WTC11 (cell line): ENCODE measurements at regions not wholly inside any gene's neighbourhood (a gene's known extent, or its start where the extent isn't known, plus 50 kb on each side); places are given as distances from the start of the nearest gene placed in this dataset.

Experiments
- ATAC-seq: fragments of 200-7000 bp; cut with Tn5 transposase; 2 replicates; pipeline ENCODE4 v1.10.0; 2021; ENCODE audit warnings: mild to moderate bottlenecking, moderate library complexity
- CTCF ChIA-PET: fragments of 300-600 bp; sonication (Branson Sonifier 250); formaldehyde crosslinking; loops from one replicate; lab custom pipeline; 2021; ENCODE audit warnings: antibody characterized with exemption; lab: Charles Lee
- POLR2A ChIA-PET: fragments of 350-600 bp; sonication (Branson Sonifier 250); formaldehyde crosslinking; loops from one replicate; lab custom pipeline; 2021; ENCODE audit warnings: antibody characterized with exemption; lab: Charles Lee
- DNase-seq: peaks from one replicate; pipeline ENCODE4 v3.0.0; 2021; ENCODE audit warnings: low spot score
- H3K27ac Mint-ChIP-seq: 2 replicates; pipeline ENCODE4 v1.8.0; 2021; ENCODE audit warnings: mixed read lengths
- H3K27me3 Mint-ChIP-seq: 2 replicates; pipeline ENCODE4 v1.8.0; 2021; ENCODE audit warnings: low read depth, mild to moderate bottlenecking, moderate library complexity, mixed read lengths
- H3K36me3 Mint-ChIP-seq: 2 replicates; pipeline ENCODE4 v1.8.0; 2021; ENCODE audit warnings: mixed read lengths
- H3K4me1 Mint-ChIP-seq: 2 replicates; pipeline ENCODE4 v1.8.0; 2022; ENCODE audit warnings: mixed read lengths
- H3K4me3 Mint-ChIP-seq: 2 replicates; pipeline ENCODE4 v1.8.0; 2021; ENCODE audit warnings: mild to moderate bottlenecking, moderate library complexity, mixed read lengths
- H3K9me3 Mint-ChIP-seq: 2 replicates; pipeline ENCODE4 v1.8.0; 2021; ENCODE audit warnings: mixed read lengths
- ATF1 ChIP-seq: sonication (generic); formaldehyde crosslinking; IDR thresholded peaks from 2 replicates; pipeline ENCODE4 v1.8.1; 2023; ENCODE audit warnings: mild to moderate bottlenecking, moderate library complexity, missing genetic modification reagents
- CREB1 ChIP-seq: sonication (generic); formaldehyde crosslinking; IDR thresholded peaks from 2 replicates; pipeline ENCODE4 v1.8.0; 2023; ENCODE audit warnings: mild to moderate bottlenecking, missing genetic modification reagents
- ERG ChIP-seq: fragments of 250-450 bp; sonication (Bioruptor Pico); IDR thresholded peaks from 2 replicates; pipeline ENCODE4 v1.8.0; 2021; ENCODE audit warnings: mild to moderate bottlenecking
- GTF2I ChIP-seq: fragments of 250-450 bp; sonication (Bioruptor Pico); conservative IDR thresholded peaks from 2 replicates; pipeline ENCODE4 v1.4.0; 2021; ENCODE audit warnings: mild to moderate bottlenecking
- JAZF1 ChIP-seq: fragments of 250-450 bp; sonication (Bioruptor Pico); IDR thresholded peaks from 2 replicates; pipeline ENCODE4 v1.9.0; 2021; ENCODE audit warnings: moderate library complexity, mild to moderate bottlenecking, inconsistent platforms
- JUN ChIP-seq: sonication (generic); formaldehyde crosslinking; IDR thresholded peaks from 2 replicates; pipeline ENCODE4 v1.8.0; 2023; ENCODE audit warnings: mild to moderate bottlenecking, missing genetic modification reagents
- MXD4 ChIP-seq: fragments of 250-450 bp; sonication (Bioruptor Pico); IDR thresholded peaks from 2 replicates; pipeline ENCODE4 v1.8.0; 2021; ENCODE audit warnings: mild to moderate bottlenecking, moderate library complexity, borderline replicate concordance
- NFE2L1 ChIP-seq: sonication (generic); formaldehyde crosslinking; IDR thresholded peaks from 2 replicates; pipeline ENCODE4 v1.8.1; 2023; ENCODE audit warnings: missing genetic modification reagents
- NR1H2 ChIP-seq: sonication (generic); formaldehyde crosslinking; IDR thresholded peaks from 2 replicates; pipeline ENCODE4 v1.9.0; 2021; ENCODE audit warnings: mild to moderate bottlenecking, moderate library complexity, missing genetic modification reagents
- OVOL2 ChIP-seq: fragments of 250-450 bp; sonication (Bioruptor Pico); IDR thresholded peaks from 2 replicates; pipeline ENCODE4 v1.9.0; 2021; ENCODE audit warnings: mild to moderate bottlenecking, borderline replicate concordance
- PREB ChIP-seq: sonication (generic); formaldehyde crosslinking; IDR thresholded peaks from 2 replicates; pipeline ENCODE4 v1.8.1; 2022; ENCODE audit warnings: mild to moderate bottlenecking, missing genetic modification reagents, moderate library complexity, borderline replicate concordance
- TEAD1 ChIP-seq: sonication (generic); formaldehyde crosslinking; IDR thresholded peaks from 2 replicates; pipeline ENCODE4 v1.8.0; 2022; ENCODE audit warnings: mild to moderate bottlenecking, missing genetic modification reagents
- TP53 ChIP-seq: sonication (generic); formaldehyde crosslinking; IDR thresholded peaks from 2 replicates; pipeline ENCODE4 v1.8.1; 2023; ENCODE audit warnings: mild to moderate bottlenecking, missing genetic modification reagents
- ZNF396 ChIP-seq: fragments of 250-450 bp; sonication (Bioruptor Pico); IDR thresholded peaks from 2 replicates; pipeline ENCODE4 v1.8.0; 2021; ENCODE audit warnings: mild to moderate bottlenecking, moderate library complexity, borderline replicate concordance
- ZNF423 ChIP-seq: fragments of 250-450 bp; sonication (Bioruptor Pico); IDR thresholded peaks from 2 replicates; pipeline ENCODE4 v2.1.2; 2022; ENCODE audit warnings: mild to moderate bottlenecking, moderate library complexity
- ZNF512 ChIP-seq: sonication (generic); formaldehyde crosslinking; IDR thresholded peaks from 2 replicates; pipeline ENCODE4 v1.8.1; 2022; ENCODE audit warnings: missing genetic modification reagents, borderline replicate concordance
- TF ChIP-seq, protein P1 (sequence below): sonication (generic); formaldehyde crosslinking; IDR thresholded peaks from 2 replicates; pipeline ENCODE4 v1.8.0; 2022; ENCODE audit warnings: mild to moderate bottlenecking, missing genetic modification reagents
- TF ChIP-seq, protein P2 (sequence below): sonication (generic); formaldehyde crosslinking; IDR thresholded peaks from 2 replicates; pipeline ENCODE4 v1.8.0; 2023; ENCODE audit warnings: mild to moderate bottlenecking, missing genetic modification reagents
- TF ChIP-seq, protein P3 (sequence below): sonication (generic); formaldehyde crosslinking; IDR thresholded peaks from 2 replicates; pipeline ENCODE4 v1.8.0; 2023; ENCODE audit warnings: missing genetic modification reagents
- TF ChIP-seq, protein P4 (sequence below): fragments of 250-450 bp; sonication (Bioruptor Pico); IDR thresholded peaks from 2 replicates; pipeline ENCODE4 v1.9.0; 2021; ENCODE audit warnings: mild to moderate bottlenecking
- TF ChIP-seq, protein P5 (sequence below): sonication (generic); formaldehyde crosslinking; IDR thresholded peaks from 2 replicates; pipeline ENCODE4 v1.8.1; 2023; ENCODE audit warnings: mild to moderate bottlenecking, missing genetic modification reagents
- TF ChIP-seq, protein P6 (sequence below): sonication (generic); formaldehyde crosslinking; IDR thresholded peaks from 2 replicates; pipeline ENCODE4 v1.8.0; 2022; ENCODE audit warnings: mild to moderate bottlenecking, missing genetic modification reagents

GRCh38 chr4:20487852-20488251 lies 212.4 kb upstream of the PACRGL start (continued):
- TF ChIP-seq JAZF1 (CRISPR knock-in tag) (no peak), TEAD1 (CRISPR knock-in tag) (no peak), ERG (CRISPR knock-in tag) (no peak), NFE2L1 (no peak)
- TF ChIP-seq, protein P1, sequence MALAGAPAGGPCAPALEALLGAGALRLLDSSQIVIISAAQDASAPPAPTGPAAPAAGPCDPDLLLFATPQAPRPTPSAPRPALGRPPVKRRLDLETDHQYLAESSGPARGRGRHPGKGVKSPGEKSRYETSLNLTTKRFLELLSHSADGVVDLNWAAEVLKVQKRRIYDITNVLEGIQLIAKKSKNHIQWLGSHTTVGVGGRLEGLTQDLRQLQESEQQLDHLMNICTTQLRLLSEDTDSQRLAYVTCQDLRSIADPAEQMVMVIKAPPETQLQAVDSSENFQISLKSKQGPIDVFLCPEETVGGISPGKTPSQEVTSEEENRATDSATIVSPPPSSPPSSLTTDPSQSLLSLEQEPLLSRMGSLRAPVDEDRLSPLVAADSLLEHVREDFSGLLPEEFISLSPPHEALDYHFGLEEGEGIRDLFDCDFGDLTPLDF (CRISPR knock-in tag), result no peak
- TF ChIP-seq, all 79 proteins: peak for 0

DNA sequence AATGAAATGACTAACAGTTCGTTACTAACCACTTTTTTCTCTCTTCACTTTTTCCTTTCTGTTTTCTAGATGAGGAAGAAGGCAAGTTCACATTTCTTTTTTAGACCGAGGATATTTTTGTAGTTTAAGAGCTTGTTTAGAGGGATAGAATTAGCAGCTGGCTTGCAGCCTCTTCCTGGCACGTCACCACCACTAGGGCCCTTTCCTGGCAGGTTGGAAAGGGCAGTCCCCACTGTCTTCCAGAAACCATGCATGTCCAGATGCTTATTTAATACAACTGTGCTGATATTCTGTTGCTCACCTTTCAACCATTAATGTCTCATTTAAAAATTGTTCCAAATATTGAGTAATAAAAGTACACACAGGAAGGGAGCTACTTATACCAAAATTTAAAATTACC lies 209.5 kb upstream of the PACRGL start:
- ATAC-seq (peak; percentile 69), DNase-seq (no peak)
- CTCF ChIA-PET, result interaction anchor here (1.5 to 1.6 kb wide), 2 partner anchors 10 to 194 kb away, joined by 4 to 5 read pairs; no protein-coding TSS in a partner anchor
- H3K27me3 Mint-ChIP-seq, result no peaks in the 10 kb centered on the region
- no peaks in the 10 kb centered on the region for H3K4me1 Mint-ChIP-seq
- TF ChIP-seq JAZF1 (CRISPR knock-in tag) (no peak), ZNF512 (CRISPR knock-in tag) (no peak), NR1H2 (CRISPR knock-in tag) (no peak), ATF1 (no peak), PREB (CRISPR knock-in tag) (no peak), CREB1 (no peak), ZNF396 (no peak), JUN (no peak), OVOL2 (no peak), GTF2I (CRISPR knock-in tag) (no peak), TP53 (CRISPR knock-in tag) (no peak), ZNF423 (CRISPR knock-in tag) (no peak), MXD4 (no peak)
- TF ChIP-seq, protein P2, sequence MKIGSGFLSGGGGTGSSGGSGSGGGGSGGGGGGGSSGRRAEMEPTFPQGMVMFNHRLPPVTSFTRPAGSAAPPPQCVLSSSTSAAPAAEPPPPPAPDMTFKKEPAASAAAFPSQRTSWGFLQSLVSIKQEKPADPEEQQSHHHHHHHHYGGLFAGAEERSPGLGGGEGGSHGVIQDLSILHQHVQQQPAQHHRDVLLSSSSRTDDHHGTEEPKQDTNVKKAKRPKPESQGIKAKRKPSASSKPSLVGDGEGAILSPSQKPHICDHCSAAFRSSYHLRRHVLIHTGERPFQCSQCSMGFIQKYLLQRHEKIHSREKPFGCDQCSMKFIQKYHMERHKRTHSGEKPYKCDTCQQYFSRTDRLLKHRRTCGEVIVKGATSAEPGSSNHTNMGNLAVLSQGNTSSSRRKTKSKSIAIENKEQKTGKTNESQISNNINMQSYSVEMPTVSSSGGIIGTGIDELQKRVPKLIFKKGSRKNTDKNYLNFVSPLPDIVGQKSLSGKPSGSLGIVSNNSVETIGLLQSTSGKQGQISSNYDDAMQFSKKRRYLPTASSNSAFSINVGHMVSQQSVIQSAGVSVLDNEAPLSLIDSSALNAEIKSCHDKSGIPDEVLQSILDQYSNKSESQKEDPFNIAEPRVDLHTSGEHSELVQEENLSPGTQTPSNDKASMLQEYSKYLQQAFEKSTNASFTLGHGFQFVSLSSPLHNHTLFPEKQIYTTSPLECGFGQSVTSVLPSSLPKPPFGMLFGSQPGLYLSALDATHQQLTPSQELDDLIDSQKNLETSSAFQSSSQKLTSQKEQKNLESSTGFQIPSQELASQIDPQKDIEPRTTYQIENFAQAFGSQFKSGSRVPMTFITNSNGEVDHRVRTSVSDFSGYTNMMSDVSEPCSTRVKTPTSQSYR (CRISPR knock-in tag), result no peak
- TF ChIP-seq, protein P3, sequence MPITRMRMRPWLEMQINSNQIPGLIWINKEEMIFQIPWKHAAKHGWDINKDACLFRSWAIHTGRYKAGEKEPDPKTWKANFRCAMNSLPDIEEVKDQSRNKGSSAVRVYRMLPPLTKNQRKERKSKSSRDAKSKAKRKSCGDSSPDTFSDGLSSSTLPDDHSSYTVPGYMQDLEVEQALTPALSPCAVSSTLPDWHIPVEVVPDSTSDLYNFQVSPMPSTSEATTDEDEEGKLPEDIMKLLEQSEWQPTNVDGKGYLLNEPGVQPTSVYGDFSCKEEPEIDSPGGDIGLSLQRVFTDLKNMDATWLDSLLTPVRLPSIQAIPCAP (CRISPR knock-in tag), result no peak
- TF ChIP-seq, protein P1 (CRISPR knock-in tag), result no peak
- TF ChIP-seq, protein P4, sequence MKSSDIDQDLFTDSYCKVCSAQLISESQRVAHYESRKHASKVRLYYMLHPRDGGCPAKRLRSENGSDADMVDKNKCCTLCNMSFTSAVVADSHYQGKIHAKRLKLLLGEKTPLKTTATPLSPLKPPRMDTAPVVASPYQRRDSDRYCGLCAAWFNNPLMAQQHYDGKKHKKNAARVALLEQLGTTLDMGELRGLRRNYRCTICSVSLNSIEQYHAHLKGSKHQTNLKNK, result no peak
- TF ChIP-seq, protein P5, sequence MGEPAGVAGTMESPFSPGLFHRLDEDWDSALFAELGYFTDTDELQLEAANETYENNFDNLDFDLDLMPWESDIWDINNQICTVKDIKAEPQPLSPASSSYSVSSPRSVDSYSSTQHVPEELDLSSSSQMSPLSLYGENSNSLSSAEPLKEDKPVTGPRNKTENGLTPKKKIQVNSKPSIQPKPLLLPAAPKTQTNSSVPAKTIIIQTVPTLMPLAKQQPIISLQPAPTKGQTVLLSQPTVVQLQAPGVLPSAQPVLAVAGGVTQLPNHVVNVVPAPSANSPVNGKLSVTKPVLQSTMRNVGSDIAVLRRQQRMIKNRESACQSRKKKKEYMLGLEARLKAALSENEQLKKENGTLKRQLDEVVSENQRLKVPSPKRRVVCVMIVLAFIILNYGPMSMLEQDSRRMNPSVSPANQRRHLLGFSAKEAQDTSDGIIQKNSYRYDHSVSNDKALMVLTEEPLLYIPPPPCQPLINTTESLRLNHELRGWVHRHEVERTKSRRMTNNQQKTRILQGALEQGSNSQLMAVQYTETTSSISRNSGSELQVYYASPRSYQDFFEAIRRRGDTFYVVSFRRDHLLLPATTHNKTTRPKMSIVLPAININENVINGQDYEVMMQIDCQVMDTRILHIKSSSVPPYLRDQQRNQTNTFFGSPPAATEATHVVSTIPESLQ, result no peak
- TF ChIP-seq, protein P6, sequence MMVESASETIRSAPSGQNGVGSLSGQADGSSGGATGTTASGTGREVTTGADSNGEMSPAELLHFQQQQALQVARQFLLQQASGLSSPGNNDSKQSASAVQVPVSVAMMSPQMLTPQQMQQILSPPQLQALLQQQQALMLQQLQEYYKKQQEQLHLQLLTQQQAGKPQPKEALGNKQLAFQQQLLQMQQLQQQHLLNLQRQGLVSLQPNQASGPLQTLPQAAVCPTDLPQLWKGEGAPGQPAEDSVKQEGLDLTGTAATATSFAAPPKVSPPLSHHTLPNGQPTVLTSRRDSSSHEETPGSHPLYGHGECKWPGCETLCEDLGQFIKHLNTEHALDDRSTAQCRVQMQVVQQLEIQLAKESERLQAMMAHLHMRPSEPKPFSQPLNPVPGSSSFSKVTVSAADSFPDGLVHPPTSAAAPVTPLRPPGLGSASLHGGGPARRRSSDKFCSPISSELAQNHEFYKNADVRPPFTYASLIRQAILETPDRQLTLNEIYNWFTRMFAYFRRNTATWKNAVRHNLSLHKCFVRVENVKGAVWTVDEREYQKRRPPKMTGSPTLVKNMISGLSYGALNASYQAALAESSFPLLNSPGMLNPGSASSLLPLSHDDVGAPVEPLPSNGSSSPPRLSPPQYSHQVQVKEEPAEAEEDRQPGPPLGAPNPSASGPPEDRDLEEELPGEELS (CRISPR knock-in tag), result no peak
- no peaks in the 10 kb centered on the region for H3K36me3 Mint-ChIP-seq
- H3K9me3 Mint-ChIP-seq, result no peaks in the 10 kb centered on the region
- POLR2A ChIA-PET, result no interaction called here
- H3K4me3 Mint-ChIP-seq, result no peak overlapping the region
- H3K27ac Mint-ChIP-seq, result no peak overlapping the region
